GM21360 (cell line): ENCODE measurements at regions not wholly inside any gene's neighbourhood (a gene's known extent, or its start where the extent isn't known, plus 50 kb on each side); places are given as distances from the start of the nearest gene placed in this dataset.

ENCODE experiments used
- ATAC-seq: cut with Tn5 transposase; IDR thresholded peaks from one replicate; pipeline ENCODE4 v1.9.1; 2021; ENCODE audit warnings: mild to moderate bottlenecking, moderate library complexity; ENCODE audit not compliant: unreplicated experiment

- ATAC-seq, result no peak
These were observed 199.0 kb upstream of the MAMLD1 start for GRCh38 chrX:150163956-150164726.

- no peak for ATAC-seq
These were observed 198.0 kb upstream of the MAMLD1 start for GRCh38 chrX:150164971-150165600.

GRCh38 chrX:150165776-150166610, 197.1 kb upstream of the MAMLD1 start:
- ATAC-seq, result no peak

- ATAC-seq, result no peak
These were observed 195.4 kb upstream of the MAMLD1 start for GRCh38 chrX:150167482-150168324.

- ATAC-seq, result no peak
These were observed 181.0 kb upstream of the MAMLD1 start for GRCh38 chrX:150182161-150182560.

GRCh38 chrX:150184491-150184890, 178.6 kb upstream of the MAMLD1 start:
- ATAC-seq, result no peak

- ATAC-seq, result no peak
These were observed 177.4 kb upstream of the MAMLD1 start for GRCh38 chrX:150185766-150186165.

GRCh38 chrX:150192816-150193215, 170.3 kb upstream of the MAMLD1 start:
- no peak for ATAC-seq

- ATAC-seq, result no peak
These were observed 166.8 kb upstream of the MAMLD1 start for GRCh38 chrX:150196285-150196684.

- ATAC-seq, result no peak
These were observed 165.7 kb upstream of the MAMLD1 start for GRCh38 chrX:150197388-150197787.

- no peak for ATAC-seq
These were observed 164.3 kb upstream of the MAMLD1 start for GRCh38 chrX:150198776-150199175.

GRCh38 chrX:150199181-150199580, 163.9 kb upstream of the MAMLD1 start:
- no peak for ATAC-seq

- ATAC-seq, result no peak
These were observed 163.3 kb upstream of the MAMLD1 start for GRCh38 chrX:150199803-150200202.

GRCh38 chrX:150200361-150200760, 162.8 kb upstream of the MAMLD1 start:
- ATAC-seq, result no peak

GRCh38 chrX:150200820-150201287, 162.3 kb upstream of the MAMLD1 start:
- peak; percentile 99 for ATAC-seq

GRCh38 chrX:150201391-150201790, 161.7 kb upstream of the MAMLD1 start:
- no peak for ATAC-seq

- ATAC-seq, result no peak
These were observed 161.3 kb upstream of the MAMLD1 start for GRCh38 chrX:150201841-150202240.

GRCh38 chrX:150202641-150203247, 160.4 kb upstream of the MAMLD1 start:
- no peak for ATAC-seq

GRCh38 chrX:150203248-150203645, 159.9 kb upstream of the MAMLD1 start:
- ATAC-seq, result no peak

GRCh38 chrX:150205011-150205410, 158.1 kb upstream of the MAMLD1 start:
- no peak for ATAC-seq
